Prostate gland (tissue), 2 donors: ENCODE measurements at regions not wholly inside any gene's neighbourhood (a gene's known extent, or its start where the extent isn't known, plus 50 kb on each side); places are given as distances from the start of the nearest gene placed in this dataset.

ENCODE experiments used
- POLR2A ChIP-seq: fragments of 450-650 bp; IDR thresholded peaks from one replicate; pipeline ENCODE4 v1.6.1; 2016; ENCODE audit warnings: antibody characterized with exemption, mild to moderate bottlenecking
- POLR2AphosphoS5 ChIP-seq: sonication (generic); formaldehyde crosslinking; IDR thresholded peaks from one replicate; pipeline ENCODE4 v1.6.1; 2017; ENCODE audit warnings: antibody characterized with exemption
- TF ChIP-seq, protein P1 (sequence below), 4 experiments: fragments of 200-600 bp in 2 of 4; fragments of 450-650 bp in 2 of 4; sonication (generic) in 2 of 4; IDR thresholded peaks; 1 replicate in 3 of 4; 2 replicates in 1 of 4; pipeline ENCODE4 v1.5.1; 2016 to 2019; ENCODE audit warnings: antibody characterized with exemption in 4 of 4, mild to moderate bottlenecking in 2 of 4, moderate library complexity in 2 of 4

DNA sequence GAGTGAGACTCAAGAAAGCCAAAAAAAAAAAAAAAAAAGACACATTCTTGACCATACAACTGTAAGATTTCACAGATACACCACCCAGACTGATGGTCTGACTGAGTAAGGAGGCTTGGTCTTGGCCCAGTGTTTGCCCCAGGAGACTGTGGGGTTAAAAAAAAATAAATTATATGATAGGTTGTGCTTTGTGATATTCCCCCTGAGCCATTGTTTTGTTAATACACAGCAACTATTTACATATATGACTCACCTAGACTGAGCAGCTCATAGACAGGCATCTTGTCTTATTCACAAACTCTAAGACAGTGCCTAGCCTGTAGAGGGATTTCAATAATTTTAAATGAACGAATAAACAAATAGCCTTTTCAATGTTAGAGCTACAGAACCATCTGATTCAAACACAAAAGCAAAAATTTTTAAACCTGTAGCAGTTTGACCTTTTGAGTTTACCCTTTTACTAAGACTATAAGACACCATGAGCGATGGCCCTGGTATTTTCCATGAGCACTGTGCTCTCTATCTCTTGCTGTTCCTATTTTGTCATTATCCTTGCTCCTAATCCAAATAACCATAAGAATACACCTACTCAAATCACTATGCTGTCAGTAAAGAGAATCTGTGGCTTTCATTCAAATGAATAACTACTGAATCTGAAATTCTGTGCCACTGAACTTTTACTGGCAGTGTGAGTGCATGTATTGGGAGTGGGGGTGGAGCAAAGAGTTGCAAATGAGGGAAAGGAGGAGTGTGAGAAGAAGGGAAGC lies 199.4 kb upstream of the PTBP2 start:
- TF ChIP-seq POLR2A: no peak
- TF ChIP-seq, protein P1, sequence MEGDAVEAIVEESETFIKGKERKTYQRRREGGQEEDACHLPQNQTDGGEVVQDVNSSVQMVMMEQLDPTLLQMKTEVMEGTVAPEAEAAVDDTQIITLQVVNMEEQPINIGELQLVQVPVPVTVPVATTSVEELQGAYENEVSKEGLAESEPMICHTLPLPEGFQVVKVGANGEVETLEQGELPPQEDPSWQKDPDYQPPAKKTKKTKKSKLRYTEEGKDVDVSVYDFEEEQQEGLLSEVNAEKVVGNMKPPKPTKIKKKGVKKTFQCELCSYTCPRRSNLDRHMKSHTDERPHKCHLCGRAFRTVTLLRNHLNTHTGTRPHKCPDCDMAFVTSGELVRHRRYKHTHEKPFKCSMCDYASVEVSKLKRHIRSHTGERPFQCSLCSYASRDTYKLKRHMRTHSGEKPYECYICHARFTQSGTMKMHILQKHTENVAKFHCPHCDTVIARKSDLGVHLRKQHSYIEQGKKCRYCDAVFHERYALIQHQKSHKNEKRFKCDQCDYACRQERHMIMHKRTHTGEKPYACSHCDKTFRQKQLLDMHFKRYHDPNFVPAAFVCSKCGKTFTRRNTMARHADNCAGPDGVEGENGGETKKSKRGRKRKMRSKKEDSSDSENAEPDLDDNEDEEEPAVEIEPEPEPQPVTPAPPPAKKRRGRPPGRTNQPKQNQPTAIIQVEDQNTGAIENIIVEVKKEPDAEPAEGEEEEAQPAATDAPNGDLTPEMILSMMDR (IDR thresholded peaks at IDR 0.05): no peak
- TF ChIP-seq POLR2AphosphoS5: no peak
